DMS79 treated with DMSO at 0.1 percent for 48 hours (cell line): ENCODE measurements at regions not wholly inside any gene's neighbourhood (a gene's known extent, or its start where the extent isn't known, plus 50 kb on each side); places are given as distances from the start of the nearest gene placed in this dataset.
"Not testable (repeated sequence)": the region's sequence is repeated elsewhere in the genome, so short reads cannot be mapped to it uniquely, and the experiment has no call there.

ENCODE experiments used
- DNase-seq: peaks from one replicate; lab custom pipeline; 2025; lab: John Stamatoyannopoulos, UW

- DNase-seq, result no peak
Measured at GRCh38 chr2:2663401-2664036, 332.4 kb upstream of the MYT1L start.

DNA sequence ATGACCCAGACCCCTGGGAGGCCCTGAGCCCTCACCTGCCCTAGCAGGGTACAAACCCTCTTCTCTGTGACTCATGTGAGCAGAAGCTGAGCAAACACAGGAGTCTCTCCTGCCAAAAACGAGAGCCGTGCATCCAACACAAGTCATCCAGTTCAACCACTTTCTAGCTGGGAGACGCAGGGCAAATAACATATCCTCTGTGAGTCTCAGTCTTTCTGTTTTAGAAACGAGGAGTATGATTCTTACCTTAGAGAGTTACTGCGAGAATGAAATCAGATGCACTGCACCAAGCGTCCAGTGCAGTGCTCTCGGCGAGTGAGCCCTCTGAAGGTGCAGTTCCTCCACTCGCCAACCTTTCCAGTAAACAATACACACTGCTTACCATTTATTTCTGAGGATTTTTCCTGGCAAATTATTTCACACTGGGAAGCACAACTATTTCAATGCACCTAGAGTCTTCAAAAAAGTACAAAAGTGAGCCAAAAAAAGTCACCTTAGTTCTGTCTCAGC, 331.8 kb upstream of the MYT1L start:
- DNase-seq, result no peak

DNA sequence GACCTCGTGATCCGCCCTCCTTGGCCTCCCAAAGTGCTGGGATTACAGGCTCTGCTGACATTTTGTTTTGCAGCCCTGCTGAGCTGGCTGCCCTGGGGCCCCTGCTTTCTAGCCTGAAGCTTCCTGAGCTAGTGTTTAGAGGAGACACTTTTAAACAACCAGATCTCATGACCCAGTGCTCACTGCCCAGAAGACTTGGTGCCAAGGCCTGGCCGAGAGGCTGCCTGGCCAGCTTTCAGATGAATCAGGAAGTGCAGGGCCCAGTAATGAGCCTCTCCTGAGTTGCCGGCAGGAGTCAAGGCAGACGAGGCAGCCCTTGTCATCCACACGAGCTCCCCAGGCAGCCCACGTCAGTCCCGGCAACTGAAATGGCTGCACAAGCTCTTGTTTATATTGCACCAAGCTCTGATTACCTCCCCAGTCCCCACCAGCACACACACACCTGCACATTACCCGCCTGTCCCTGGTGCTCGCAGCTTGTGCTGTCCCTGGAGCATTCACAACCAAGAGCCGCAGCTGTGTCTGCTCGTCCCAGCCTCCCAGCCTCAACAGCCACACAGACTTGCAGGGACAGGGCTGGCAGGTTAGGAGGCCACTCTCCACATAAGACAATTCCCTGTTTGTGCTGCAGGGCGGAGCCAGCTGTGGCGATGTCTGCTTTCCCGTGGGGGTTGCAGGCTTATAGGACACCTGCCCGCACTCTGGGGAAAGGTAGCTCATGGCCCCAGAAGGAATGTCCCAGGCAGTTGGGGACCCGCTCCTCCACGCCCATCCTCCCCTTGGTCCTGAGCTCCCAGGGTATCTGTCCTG, 331.2 kb upstream of the MYT1L start:
- DNase-seq, result no peak

GRCh38 chr2:2660789-2661355, 329.8 kb upstream of the MYT1L start:
- DNase-seq, result no peak

GRCh38 chr2:2657121-2657962, 326.3 kb upstream of the MYT1L start:
- no peak for DNase-seq

DNA sequence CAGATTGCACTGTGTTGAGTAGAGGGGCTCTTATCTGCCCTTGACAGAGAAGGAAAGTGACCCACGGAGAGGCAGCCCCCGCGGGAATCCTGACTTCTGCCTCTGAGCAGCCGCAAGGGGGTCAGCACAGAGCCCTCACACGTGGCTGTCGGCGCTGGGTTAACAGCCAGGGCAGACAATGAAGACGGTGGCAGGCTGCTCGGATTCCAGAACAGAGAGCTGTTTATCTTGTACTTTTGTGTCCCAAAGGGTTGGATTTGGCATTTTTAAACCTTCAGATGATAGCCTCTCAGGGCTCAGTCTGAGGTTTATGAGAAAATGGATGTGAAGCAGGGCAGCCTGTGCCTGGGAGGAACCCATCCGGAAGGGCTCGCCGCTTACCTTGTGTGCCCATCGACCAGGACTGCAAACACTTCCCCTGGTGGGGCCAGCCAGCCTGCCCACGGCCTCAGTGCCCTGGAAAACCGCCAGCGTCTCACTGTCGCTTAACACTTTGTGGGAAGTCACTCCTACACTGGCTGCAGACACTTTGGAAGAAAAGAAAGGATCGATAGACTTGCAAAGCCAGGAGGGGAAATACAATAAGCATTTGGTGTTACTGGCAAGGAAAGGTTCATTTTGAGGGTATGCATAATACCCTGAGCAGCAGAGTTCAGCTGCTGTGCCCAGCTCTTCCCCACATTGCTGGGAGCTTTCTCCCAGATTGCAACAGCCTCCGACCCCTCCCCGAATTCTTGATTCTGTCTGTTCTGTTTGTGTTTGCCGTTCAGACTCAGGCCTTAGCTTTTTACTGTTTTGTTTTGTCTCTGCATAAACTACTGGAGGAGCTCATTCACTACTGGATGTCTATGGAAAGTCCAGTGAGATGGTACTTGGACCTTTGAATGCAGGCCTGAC, 325.3 kb upstream of the MYT1L start:
- peak; percentile 48 for DNase-seq

- peak; percentile 64 for DNase-seq
Measured at GRCh38 chr2:2655453-2656114, 324.5 kb upstream of the MYT1L start.

GRCh38 chr2:2653231-2653630, 322.2 kb upstream of the MYT1L start:
- peak; percentile 86 for DNase-seq

GRCh38 chr2:2650608-2651375, 319.7 kb upstream of the MYT1L start:
- no peak for DNase-seq

DNA sequence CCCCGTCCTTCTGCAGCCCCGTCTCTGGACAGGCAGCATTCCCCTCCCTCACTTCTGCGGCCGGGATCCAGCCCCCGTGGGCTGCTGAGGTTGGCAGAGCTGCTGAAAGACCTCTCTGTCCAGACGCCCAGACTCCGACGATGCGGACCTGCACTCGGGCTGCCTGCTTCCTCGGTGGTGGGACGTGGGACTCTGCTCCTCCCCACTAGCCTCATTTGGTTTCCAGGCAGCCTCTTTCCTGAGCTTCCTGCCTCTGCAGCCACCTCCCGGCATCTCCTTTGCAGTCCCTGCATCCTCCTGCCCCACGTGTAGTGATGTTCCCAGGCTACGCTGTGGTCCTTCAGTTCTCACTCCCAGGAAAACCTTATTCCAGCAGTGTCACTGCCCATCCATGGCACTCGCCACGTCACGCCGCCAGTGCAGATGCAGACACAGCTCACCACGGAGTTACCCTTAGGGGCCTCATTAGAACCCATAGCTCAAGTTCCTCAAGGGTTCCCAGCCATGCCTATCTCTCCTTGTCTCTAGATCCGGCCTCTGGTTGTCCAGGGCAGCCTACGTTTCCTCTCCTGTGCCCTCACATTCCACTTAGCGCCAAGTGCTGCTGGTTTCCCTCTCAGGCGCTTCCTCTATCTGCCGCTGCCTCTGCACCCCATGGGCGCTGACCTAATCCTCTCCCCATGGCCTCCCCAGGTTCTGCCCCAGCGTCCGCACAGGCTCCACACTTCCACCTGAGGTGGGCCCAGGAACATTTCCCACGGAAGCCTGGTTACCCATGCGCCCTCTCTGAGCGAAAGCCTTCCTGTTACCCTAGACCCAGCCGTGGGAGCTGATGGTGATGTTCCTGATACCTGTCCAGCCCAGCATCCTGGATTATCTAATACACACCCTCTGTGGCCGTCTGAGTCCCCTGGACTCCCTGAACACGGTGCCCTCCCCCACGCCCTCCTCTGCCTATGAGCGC, 318.3 kb upstream of the MYT1L start:
- no peak for DNase-seq

DNA sequence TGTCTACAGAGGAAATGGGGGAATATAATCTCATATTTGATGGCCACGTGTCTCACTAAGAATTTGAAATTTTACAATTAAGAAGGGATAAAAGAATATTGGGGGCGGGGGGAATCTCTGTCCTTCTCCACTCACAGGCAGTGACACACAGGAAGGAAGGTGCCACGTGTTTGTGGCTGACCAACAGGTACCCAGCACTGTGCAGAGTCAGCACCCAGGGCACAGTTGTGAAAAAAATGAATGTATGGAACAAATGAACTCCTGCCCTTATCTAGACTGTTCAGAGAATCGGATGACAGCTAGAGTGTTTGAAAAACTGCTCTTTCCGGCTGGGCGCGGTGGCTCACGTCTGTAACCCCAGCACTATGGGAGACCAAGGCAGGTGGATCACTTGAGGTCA, 317.0 kb upstream of the MYT1L start:
- no peak for DNase-seq

- DNase-seq, result peak; percentile 32
Measured at GRCh38 chr2:2647141-2647541, 316.1 kb upstream of the MYT1L start.

- peak; percentile 36 for DNase-seq
Measured at GRCh38 chr2:2646433-2647051, 315.5 kb upstream of the MYT1L start.

DNA sequence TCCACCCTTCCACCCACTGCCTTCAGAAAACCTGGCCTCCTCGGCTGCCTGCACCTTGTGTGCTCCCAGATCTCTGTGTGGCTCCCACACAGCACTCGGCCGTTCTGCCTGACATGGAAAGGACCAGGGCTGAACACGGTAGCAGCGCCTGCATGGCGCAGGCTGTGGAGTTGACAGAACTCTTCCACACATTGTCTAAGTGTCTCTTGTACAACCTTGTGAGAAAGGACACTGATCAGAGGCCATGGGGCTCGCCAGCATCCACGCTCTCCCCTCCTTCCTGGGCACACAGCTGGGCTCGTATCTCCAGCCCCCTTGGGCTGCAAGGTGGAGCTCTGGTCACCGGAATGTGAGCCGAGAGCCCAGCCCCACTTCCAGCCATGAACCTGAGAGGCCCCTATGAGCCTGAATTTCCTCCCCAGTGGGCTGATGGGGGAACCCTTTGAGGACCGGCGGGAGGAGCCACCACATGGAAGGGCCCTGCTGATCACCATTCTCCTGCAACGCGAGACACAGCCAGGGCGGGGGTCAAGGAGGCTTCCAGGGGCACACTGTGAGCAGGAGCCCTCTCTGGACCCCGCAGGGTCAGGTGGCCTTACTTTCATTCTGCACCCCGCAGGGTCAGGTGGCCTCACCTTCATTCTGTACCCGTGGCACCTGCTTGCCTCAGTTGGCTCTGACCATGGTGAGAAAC, 314.2 kb upstream of the MYT1L start:
- DNase-seq, result no peak

DNA sequence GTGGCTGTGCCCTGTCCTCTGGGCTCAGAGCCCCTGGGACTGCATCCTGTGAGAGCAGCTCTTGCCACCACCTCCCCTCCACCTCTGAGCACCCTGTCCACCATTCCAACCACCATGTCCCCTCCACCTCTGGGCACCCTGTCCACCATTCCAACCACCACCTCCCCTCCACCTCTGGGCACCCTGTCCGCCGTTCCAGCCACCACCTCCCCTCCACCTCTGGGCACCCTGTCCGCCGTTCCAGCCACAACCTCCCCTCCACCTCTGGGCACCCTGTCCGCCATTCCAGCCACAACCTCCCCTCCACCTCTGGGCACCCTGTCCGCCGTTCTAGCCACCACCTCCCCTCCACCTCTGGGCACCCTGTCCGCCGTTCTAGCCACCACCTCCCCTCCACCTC, 313.7 kb upstream of the MYT1L start:
- DNase-seq, result not testable (repeated sequence)

DNA sequence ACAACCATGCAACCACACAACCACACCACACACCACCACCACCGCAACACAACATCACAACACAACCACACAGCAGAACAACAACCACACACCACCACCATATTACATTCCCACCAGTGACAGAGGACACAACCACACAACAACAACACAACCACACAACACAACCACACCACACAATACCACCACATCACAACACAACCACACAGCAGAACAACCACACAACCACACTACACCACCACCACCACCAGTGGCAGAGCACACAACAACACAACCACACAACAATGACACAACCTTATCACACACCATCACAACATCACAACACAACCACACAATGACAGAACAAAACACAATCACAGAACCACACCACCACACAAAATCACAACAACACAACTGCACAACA, 313.0 kb upstream of the MYT1L start:
- no peak for DNase-seq
